T-helper 2 cell treated with Interferon-gamma antibody and Interleukin-4, amounts not matched to agents 100 ng/mL and 5 ng/mL, for 36 hours (primary cell): ENCODE measurements at regions not wholly inside any gene's neighbourhood (a gene's known extent, or its start where the extent isn't known, plus 50 kb on each side); places are given as distances from the start of the nearest gene placed in this dataset.

ENCODE experiments used
- intact Hi-C: fragments of 100-400 bp; cut with micrococcal nuclease; formaldehyde crosslinking; loops from one replicate; pipeline ENCODE4 v1.15.1; 2023

DNA sequence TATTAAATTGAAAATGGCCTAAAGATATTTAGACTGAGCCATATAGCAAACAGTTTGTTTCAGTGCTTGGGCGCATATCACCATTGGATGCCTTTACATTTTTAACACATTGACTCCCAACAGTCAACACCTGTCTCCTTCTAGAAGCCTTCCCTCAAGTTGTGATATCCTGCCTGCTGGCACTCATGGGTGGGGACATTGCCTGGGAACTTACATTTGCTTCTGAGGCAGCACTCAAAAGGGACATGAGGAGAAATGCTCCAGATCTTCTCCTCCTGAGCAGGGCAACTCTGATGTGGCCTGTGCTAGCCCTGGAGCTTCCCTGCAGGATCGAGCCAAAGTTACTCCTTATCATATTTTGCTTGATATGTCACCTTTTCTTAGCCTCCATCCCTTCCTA is 392.2 kb downstream of the CDH7 start:
- intact Hi-C loops = no loop called here

DNA sequence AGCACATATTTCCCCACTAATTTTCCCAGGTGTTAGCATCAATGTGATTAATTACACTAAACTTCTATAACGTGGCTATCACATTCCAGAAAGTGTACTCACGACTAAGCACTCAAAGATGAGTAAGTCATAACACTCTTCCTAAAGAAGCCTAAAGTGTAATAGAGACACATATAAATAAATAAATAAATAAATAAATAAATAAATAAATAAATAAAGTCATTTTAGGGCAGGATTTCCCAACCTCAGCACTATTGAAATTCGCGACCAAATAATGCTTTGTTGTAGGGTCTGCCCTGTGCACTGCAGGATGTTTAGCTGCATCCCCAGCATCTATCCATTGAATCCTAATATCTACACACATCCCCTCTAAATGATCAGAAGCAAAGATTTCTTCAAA is 390.9 kb downstream of the CDH7 start:
- intact Hi-C loops = no loop called here

DNA sequence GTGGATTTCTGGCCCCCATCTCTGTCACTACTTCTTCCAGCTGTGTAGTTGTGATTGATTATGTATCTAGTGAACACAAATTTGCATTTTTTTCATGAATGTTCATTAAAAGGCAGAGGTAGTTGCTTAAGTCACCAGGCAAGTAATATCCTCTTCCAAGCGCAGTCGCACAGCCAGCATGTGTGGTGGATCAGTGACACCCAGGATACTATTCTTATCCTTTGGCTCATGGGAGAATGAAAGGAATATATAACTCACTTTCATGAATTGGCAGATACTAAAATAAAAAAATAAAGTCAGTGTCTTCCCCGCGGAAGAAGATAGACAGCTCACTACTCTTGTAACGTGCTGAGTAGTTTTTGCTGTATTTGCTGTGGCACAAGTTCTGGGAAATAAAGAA is 387.8 kb downstream of the CDH7 start:
- intact Hi-C loops = no loop called here

DNA sequence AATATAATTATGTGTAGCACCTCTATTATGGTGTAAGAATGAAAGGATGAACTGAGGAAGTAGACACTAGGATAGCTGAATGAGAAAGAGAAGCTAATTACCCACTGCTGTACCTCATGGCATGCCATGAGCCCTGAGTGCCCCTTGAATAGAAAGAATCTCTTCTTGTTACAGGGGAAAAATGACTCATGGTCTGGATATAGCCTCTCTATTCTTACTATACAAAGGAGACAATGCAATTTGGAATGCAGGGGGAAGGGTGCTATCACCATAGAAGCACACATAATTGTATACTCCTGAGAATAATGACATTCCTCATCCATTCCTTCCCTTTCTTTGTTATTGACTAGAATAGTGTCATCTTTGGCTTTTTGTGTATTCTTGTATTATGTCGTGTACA is 385.2 kb downstream of the CDH7 start:
- intact Hi-C loops = no loop called here

DNA sequence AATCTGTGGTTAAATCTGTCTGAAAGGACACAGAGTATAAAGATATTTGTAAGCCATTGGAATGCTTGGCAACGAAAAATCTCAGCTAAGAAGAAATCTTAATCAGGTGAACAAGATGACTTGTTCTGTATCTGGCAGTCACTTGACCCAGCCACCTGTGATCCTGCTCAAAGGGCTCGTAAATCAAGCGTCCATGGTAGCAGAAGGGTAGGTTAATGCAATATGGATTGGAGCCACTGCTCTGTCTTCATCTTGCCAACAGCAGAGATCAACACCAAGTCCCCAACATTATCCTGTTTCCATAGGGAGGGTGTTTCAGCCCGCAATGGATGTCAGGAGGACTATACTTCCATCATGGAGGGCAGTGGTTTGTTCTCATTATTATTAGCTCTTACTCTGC is 378.4 kb downstream of the CDH7 start:
- intact Hi-C loops = no loop called here

DNA sequence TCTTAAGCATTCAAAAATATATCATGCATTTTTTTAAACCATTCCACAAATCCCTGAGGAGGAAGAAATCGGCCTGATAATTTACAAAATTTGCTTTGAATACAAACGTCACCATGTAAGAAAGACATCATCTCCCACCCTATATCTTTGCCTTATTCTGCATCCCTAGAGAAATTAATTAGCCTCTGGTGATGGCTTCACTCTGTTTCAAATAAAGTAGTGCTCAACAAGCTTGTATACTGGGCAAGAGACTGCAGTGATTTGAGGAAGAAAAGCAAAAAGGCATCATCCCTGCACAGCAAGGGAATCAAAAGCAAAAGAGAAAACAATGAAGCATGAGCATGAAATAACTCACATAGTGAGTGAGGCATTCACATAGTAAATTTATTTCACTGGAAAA is 375.5 kb downstream of the CDH7 start:
- intact Hi-C loops = no loop called here

DNA sequence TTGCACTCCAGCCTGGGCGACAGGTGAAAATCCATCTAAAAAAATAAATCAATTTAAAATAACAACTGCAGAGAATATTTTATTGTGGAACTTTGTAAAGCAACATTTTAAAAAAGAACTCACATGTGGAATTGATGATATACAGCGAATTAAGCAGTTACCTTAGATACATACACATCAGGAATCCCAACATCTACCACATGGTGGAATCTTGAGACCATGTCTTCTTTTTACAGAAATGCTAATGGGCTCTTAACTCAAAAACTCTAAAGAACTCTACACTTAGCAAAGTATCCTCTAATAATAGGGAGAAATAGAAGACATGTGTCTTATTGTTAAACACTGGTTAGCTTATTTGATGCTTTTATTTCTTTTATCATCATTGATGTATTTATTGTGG is 373.6 kb downstream of the CDH7 start:
- intact Hi-C loops = no loop called here

DNA sequence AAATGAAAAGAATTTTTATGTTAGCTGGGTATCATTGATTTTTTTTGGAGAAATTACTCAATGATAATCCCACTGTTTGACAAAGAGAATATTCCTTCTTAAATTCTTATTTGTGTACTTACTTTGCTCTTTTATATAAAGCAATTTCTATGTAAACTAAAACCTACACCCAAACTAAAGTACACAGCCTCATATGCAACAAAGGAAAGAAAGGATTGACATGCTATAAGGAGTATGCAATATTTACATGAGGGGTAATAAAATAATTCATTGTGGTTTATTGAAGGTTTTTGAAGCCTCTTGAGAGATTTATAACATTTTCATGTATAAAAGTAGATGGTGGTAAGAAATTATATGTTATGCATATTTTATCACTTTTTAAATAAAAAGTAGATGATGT is 368.5 kb downstream of the CDH7 start:
- intact Hi-C loops = no loop called here

DNA sequence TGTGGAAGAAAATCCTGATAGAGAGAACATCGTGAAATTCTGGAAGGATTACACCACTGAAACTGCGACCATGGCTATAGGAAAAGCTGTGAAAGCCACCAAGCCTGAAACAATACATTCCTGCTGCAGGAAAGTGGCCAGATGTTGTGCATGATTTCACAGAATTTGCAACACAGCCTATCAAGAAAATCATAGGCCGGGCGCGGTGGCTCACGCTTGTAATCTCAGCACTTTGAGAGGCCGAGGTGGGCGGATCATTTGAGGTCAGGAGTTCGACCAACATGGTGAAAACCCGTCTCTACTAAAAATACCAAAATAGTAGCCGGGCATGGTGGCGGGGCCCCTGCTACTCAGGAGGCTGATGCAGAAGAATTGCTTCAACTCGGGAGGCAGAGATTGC is 360.2 kb downstream of the CDH7 start:
- intact Hi-C loops = no loop called here

DNA sequence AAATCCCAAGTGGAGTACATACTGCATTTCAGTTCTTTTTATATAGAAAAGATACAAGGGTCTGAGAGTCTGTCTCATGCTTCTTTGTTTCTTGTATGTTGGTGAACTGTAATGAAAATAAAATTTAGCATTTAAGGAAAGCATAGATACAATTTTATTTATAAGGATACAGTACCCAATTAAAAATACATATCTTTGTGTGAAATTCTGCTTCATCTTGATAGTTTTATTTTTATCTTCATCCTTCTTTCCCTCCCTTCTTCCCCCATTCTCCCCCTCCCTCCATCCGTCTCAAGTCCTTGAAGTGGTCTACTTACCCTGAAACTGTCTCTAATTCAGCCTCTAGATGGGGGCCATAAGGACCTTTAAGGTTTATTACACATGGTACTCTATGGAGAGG is 359.8 kb downstream of the CDH7 start:
- intact Hi-C loops = no loop called here

DNA sequence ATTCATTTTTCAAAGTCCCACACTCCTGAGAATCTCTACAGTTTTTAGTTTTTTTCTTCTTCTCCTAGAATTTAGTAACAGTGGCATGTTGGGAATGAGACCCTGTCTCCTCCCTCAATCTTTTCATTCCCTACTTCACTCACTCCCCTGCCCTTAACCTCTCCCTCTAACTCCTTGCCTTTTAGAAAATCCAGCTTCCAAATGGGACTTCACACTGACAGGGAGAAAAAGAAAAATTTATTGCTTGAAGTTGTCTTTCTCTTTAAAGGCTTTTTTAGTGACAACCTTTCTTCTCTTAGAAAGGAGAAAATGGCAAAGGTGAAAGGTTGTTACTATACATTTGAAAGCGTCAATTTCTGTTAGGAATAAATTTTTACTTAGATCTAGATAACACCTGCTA is 359.2 kb downstream of the CDH7 start:
- intact Hi-C loops = no loop called here

DNA sequence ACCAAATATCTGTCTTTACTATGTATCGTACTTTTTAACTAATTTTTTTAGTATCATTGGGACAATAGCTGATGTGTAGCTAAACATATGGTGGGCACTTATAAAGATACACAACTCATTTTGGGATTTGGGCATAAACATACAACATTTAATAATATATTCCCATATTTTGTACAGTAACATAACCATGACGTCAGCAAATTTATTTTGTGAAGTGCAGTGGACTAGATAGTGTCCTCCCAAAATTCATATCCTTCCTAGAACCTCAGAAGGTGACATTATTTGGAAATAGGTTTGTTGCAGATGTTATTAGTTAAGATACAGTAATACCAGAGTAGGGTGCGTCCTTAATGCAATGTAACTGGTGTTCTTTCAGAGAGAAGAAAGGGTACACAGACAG is 356.7 kb downstream of the CDH7 start:
- intact Hi-C loops = no loop called here

DNA sequence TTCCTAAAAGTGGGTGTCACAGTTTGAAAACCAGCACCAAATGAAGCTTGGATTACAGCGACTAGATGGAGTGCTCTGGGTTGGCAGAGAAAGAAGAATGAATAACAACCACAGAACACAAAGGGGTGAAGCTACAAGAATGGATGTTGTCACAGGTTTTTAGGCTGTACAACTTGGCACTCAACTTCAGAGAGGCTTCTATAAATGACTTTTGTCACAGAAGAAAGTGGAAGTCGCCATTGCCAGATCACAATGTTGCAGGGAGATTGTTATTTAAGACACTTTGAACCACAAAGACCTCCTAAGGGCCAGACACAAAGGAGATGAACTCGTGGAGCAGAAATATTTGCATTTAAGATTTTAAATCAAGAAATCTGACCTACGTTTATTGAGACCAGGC is 354.2 kb downstream of the CDH7 start:
- intact Hi-C loops = no loop called here

DNA sequence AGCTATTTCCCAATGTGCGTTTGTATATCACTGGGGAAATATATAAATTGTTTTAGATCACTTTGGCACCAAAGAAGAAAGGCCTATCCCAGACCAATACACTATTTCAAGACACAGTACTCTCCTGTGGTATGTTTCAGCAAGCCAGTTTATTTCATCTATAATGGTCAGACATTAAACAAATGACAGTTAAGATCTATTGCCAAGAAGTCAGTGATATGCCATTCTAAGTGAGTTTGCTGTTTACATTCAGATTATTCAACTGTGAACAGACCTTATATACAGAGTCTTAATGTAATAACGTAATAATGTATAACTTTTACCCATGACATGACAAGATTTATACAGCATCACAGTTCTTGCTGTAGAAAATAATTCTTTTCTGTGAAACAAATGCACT is 352.7 kb downstream of the CDH7 start:
- intact Hi-C loops = no loop called here

DNA sequence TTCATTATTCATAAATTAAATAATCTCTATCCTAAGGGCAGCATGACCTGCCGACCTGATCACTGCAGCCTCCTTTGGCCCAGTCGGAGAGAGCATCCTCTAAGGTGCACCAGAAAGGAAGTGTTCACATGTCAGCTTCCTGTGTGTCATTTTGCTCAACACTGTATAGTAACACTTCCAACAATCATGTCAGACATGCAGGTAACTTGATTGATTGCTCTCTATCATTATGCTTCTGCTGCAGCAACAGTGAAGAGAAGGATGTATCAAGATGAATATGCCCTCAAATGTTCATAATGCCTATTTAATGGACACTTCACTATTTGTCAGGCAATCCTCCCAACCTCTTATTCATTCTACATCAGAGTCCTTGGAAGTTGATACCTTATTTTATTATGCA is 332.3 kb downstream of the CDH7 start:
- intact Hi-C loops = no loop called here

DNA sequence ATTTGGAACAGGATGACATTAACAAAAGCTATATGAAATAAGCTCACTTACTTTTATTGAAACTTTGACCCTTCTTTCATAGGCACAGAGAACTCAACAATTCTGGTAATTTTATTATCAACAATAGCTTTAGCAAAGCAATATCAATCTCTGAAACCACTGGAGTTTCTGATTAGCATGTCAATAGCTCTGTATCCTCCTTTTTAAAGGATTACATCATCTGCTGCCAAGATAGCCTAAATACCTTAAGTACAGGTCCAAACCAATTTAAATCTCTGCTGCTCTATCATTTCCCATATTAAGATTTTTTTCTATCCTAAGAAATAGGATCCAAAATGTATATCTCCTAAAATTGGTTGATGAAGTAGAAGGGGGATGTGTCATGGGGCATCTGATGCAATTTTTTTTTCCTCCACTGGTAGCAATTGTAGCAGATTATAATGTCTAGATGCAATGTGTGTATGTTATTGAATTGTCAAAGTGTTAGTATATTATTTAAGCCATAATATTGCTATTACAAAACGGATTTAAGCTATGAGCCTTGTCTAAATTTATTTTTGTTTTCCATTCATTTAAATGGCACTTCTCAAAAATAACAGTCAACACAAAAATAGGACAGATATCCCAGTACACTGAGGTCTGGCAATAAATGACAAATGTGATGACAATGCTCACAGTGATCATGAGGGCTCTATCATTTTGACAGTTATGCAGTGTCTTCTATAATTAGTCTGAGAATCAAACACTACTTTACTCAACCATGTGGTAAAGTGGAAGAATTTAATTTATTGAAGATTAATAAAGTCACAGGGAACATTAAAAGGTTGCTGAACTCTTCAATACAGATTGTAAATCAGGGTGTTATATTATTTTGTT is 328.4 kb downstream of the CDH7 start:
- intact Hi-C loops = no loop called here

DNA sequence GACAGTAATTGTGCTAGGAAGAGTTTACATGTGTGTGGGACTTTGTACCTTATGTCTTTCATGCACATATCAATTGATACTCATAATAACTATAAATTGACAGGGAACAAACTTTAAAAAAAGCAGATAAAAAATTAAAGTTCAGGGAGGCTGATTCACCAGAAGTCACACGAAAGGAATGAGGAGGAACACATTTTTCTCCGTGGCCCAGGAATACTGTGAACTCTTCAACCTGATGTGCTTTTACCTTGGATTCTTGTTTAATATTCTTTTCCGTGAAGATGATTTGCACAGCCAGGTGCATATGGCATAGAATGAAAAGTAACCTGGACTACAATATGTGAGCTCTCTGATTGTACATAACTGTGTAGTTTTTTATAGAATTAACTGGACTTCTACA is 326.3 kb downstream of the CDH7 start:
- intact Hi-C loops = no loop called here

DNA sequence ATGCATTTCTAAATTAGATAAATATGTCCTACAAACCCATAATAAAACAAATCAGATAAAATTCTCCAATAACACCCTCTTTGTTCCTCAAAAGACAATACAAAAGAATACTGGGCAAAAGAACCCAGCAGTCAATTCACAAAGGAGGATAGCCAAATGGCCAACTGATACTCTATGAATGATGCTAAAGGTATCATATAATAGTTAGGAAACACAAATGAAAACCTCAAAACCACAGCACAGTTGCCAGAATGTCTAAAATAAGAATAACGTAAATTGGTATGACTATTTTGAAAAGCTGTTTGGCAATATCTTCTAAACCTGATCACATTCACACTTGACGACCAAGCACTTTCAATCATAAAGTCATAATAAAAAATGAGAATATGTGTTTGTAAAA is 315.4 kb downstream of the CDH7 start:
- intact Hi-C loops = no loop called here

DNA sequence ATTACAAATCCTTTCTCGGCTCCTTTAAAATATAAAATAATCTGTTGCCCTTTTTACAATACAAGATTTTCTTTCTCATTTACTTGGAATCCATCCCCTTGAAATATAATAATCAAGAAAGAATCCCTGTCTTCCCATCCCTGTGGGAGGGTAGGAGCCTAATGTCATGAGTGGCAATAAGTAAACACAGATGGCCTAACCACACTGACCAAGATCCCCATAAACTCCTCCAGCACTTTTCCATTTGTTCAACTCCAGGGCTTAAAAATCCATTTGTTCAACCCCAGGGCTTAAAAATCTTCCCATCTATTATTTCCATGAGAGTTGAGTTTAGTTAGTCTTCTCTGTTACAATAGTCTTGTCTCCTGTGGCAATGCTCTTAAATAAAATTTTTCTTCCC is 297.6 kb downstream of the CDH7 start:
- intact Hi-C loops = loop anchor here (10.0 kb wide), 1 partner anchor 1156 kb away; no protein-coding TSS in a partner anchor

DNA sequence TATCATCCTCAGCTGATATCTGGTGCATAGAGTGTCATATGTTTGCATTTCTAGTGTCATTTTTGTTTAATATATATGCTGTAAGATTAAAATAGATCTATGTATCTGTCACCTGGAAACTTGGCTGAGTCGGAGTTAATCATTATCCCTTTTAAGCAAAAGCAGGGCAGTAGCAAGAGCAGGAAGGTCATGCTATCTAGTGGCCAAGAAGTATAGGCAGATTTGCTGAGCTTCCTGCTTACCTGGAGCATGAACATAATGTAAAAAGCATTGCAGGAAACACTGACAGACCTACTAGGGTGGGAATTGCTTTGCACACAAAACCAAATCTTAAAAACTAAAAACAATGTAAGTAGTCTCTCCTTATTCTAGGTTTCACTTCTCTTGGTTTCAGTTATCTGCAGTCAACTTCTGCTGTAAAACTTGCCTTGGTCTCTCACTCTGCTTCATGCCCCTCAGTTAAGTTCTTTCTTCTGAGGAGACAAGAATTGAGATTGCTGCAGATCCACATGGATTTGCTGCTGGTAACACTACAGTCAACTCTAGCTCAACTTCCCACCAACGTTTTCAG is 295.3 kb downstream of the CDH7 start:
- intact Hi-C loops = loop anchor here (10.0 kb wide), 1 partner anchor 1159 kb away; no protein-coding TSS in a partner anchor

DNA sequence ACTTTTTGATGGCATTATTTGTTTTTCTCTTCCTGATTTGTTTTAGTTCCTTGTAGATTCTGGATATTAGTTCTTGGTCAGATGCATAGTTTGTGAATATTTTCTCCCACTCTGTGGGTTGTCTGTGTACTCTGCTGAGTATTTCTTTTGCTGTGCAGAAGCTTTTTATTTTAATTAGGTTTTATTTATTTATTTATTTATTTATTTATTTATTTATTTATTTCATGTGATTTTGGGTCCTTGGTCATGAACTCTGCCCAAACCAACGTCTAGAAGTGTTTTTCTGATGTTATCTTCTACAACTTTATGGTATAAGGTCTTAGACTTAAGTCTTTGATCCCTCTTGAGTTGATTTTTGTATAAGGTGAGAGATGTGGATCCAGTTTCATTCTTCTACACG is 292.2 kb downstream of the CDH7 start:
- intact Hi-C loops = loop anchor here (10.0 kb wide), 1 partner anchor 1162 kb away; no protein-coding TSS in a partner anchor

DNA sequence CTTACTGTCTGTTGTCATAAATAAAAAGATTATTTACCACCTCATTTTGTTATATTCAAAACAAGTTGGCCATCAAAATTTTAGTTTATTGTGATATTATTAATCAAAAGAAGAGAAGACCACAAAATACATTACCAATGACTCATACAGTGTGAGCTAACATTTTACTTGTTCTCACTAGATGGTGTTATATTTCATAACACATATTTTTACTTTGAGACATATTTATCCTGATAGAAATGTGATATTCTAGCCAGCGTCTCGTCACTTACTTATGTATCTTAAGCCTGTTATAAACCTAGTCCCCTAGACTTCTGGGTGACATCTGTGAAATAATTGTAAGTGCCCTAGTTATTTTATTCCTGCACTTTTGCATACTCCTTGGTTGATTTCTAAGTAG is 263.2 kb downstream of the CDH7 start:
- intact Hi-C loops = no loop called here

DNA sequence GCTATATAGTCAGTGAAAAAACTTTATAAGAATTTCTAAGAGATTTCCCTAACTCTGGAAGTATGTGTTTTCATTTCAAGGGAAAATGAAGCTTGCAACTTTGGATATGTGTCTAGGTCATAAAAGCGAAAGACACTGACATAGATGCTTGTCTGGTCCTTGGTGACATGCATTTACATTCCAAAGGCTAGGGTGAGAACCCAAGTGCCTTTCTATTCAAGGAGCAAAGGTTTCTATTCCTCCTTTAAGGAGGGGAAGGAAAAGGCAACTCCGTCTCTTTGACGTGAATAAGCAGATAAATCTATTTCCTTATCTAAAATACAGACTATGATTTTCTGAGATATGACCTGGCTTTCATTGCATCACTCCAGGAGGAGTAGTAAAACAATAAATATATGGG is 261.1 kb downstream of the CDH7 start:
- intact Hi-C loops = no loop called here
